ENCODE measurements at regions not wholly inside any gene's neighbourhood (a gene's known extent, or its start where the extent isn't known, plus 50 kb on each side); places are given as distances from the start of the nearest gene placed in this dataset.

- H3K4me3 ChIP-seq (ENCODE audit: low read length): no peak overlapping the region
- no peak overlapping the region for H3K9ac ChIP-seq (ENCODE audit: low read length)
- no peaks in the 10 kb centered on the region for H3K9me2 ChIP-seq (ENCODE audit: insufficient read depth, low read length)
- no peaks in the 10 kb centered on the region for H3K27me3 ChIP-seq (ENCODE audit: insufficient read depth, low read depth, low read length)
- H3K27ac ChIP-seq (ENCODE audit: low read length): no peak overlapping the region
- no peaks in the 10 kb centered on the region for H4K20me1 ChIP-seq (ENCODE audit: insufficient read depth)
- no peaks in the 10 kb centered on the region for H3K79me2 ChIP-seq (replicated peaks; ENCODE audit: insufficient read depth, low read length)
- H3F3A ChIP-seq (ENCODE audit: insufficient read depth, low read length, poor library complexity, severe bottlenecking): no peaks in the 10 kb centered on the region
- no peaks in the 10 kb centered on the region for H3K36me3 ChIP-seq (ENCODE audit: insufficient read depth, low read length)
- no peak for TF ChIP-seq POLR2AphosphoS5 (IDR thresholded peaks at IDR 0.05)
- TF ChIP-seq, protein P1, sequence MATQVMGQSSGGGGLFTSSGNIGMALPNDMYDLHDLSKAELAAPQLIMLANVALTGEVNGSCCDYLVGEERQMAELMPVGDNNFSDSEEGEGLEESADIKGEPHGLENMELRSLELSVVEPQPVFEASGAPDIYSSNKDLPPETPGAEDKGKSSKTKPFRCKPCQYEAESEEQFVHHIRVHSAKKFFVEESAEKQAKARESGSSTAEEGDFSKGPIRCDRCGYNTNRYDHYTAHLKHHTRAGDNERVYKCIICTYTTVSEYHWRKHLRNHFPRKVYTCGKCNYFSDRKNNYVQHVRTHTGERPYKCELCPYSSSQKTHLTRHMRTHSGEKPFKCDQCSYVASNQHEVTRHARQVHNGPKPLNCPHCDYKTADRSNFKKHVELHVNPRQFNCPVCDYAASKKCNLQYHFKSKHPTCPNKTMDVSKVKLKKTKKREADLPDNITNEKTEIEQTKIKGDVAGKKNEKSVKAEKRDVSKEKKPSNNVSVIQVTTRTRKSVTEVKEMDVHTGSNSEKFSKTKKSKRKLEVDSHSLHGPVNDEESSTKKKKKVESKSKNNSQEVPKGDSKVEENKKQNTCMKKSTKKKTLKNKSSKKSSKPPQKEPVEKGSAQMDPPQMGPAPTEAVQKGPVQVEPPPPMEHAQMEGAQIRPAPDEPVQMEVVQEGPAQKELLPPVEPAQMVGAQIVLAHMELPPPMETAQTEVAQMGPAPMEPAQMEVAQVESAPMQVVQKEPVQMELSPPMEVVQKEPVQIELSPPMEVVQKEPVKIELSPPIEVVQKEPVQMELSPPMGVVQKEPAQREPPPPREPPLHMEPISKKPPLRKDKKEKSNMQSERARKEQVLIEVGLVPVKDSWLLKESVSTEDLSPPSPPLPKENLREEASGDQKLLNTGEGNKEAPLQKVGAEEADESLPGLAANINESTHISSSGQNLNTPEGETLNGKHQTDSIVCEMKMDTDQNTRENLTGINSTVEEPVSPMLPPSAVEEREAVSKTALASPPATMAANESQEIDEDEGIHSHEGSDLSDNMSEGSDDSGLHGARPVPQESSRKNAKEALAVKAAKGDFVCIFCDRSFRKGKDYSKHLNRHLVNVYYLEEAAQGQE (IDR thresholded peaks at IDR 0.05; ENCODE audit: borderline replicate concordance): no peak
- TF ChIP-seq MXI1 (conservative IDR thresholded peaks at IDR 0.05; ENCODE audit: poor library complexity, severe bottlenecking): no peak
- TF ChIP-seq EZH2 (IDR thresholded peaks at IDR 0.05; ENCODE audit: borderline replicate concordance, insufficient read depth, low read length, poor library complexity, severe bottlenecking): no peak
- no peak for TF ChIP-seq TAF1 (IDR thresholded peaks at IDR 0.05; ENCODE audit: low read depth)
- no peak for TF ChIP-seq RAD21 (conservative IDR thresholded peaks at IDR 0.05)
- TF ChIP-seq SMC3 (conservative IDR thresholded peaks at IDR 0.05; ENCODE audit: poor library complexity): no peak
- no peak for TF ChIP-seq CTCF (IDR thresholded peaks at IDR 0.05; ENCODE audit: poor library complexity, severe bottlenecking)
- no peak overlapping the region for H2AFZ ChIP-seq (ENCODE audit: low read depth, low read length)
- no peak overlapping the region for H3K4me2 ChIP-seq (ENCODE audit: low read length)
- no peaks in the 10 kb centered on the region for H3K9me3 ChIP-seq (ENCODE audit: low read length)
Observed at GRCh38 chrX:113545040-113545439, 704.4 kb upstream of the AMOT start.

GRCh38 chrX:113539599-113540356 is 699.1 kb upstream of the AMOT start:
- H3K36me3 ChIP-seq (ENCODE audit: insufficient read depth, low read length): no peaks in the 10 kb centered on the region
- H3K79me2 ChIP-seq (replicated peaks; ENCODE audit: insufficient read depth, low read length): no peaks in the 10 kb centered on the region
- TF ChIP-seq, protein P1 (IDR thresholded peaks at IDR 0.05; ENCODE audit: borderline replicate concordance): no peak
- TF ChIP-seq POLR2AphosphoS5 (IDR thresholded peaks at IDR 0.05) (no peak), SMC3 (conservative IDR thresholded peaks at IDR 0.05; ENCODE audit: poor library complexity) (no peak), RAD21 (conservative IDR thresholded peaks at IDR 0.05) (no peak), EZH2 (IDR thresholded peaks at IDR 0.05; ENCODE audit: borderline replicate concordance, insufficient read depth, low read length, poor library complexity, severe bottlenecking) (no peak), MXI1 (conservative IDR thresholded peaks at IDR 0.05; ENCODE audit: poor library complexity, severe bottlenecking) (no peak), EP300 (conservative IDR thresholded peaks at IDR 0.05; ENCODE audit: poor library complexity, severe bottlenecking) (no peak), TAF1 (IDR thresholded peaks at IDR 0.05; ENCODE audit: low read depth) (no peak)
- no peak overlapping the region for H3K4me2 ChIP-seq (ENCODE audit: low read length)
- no peaks in the 10 kb centered on the region for H3F3A ChIP-seq (ENCODE audit: insufficient read depth, low read length, poor library complexity, severe bottlenecking)
- no peaks in the 10 kb centered on the region for H3K9me3 ChIP-seq (ENCODE audit: low read length)
- no peaks in the 10 kb centered on the region for H3K9me2 ChIP-seq (ENCODE audit: insufficient read depth, low read length)
- H3K4me3 ChIP-seq (ENCODE audit: low read length): no peak overlapping the region
- H4K20me1 ChIP-seq (ENCODE audit: insufficient read depth): no peaks in the 10 kb centered on the region
- no peaks in the 10 kb centered on the region for H3K27me3 ChIP-seq (ENCODE audit: insufficient read depth, low read depth, low read length)
- H3K27ac ChIP-seq (ENCODE audit: low read length): no peak overlapping the region
- H3K9ac ChIP-seq (ENCODE audit: low read length): no peak overlapping the region
- no peak overlapping the region for H2AFZ ChIP-seq (ENCODE audit: low read depth, low read length)
